ENCODE measurements at regions not wholly inside any gene's neighbourhood (a gene's known extent, or its start where the extent isn't known, plus 50 kb on each side); places are given as distances from the start of the nearest gene placed in this dataset.

GRCh38 chr1:184820956-184821355, 66.3 kb upstream of the EDEM3 start:
- TF ChIP-seq CTCF (conservative IDR thresholded peaks at IDR 0.05; ENCODE audit: low read depth in 2 of 2) (no peak), EZH2 (IDR thresholded peaks at IDR 0.05; ENCODE audit: low read depth, unreplicated experiment) (no peak), EZH2phosphoT487 (IDR thresholded peaks at IDR 0.05; ENCODE audit: unreplicated experiment) (no peak), REST (IDR thresholded peaks at IDR 0.05; ENCODE audit: unreplicated experiment) (no peak), CREB1 (CRISPR knock-in tag; IDR thresholded peaks at IDR 0.05; ENCODE audit: low read depth) (no peak)
